ENCODE measurements at regions not wholly inside any gene's neighbourhood (a gene's known extent, or its start where the extent isn't known, plus 50 kb on each side); places are given as distances from the start of the nearest gene placed in this dataset.

DNA sequence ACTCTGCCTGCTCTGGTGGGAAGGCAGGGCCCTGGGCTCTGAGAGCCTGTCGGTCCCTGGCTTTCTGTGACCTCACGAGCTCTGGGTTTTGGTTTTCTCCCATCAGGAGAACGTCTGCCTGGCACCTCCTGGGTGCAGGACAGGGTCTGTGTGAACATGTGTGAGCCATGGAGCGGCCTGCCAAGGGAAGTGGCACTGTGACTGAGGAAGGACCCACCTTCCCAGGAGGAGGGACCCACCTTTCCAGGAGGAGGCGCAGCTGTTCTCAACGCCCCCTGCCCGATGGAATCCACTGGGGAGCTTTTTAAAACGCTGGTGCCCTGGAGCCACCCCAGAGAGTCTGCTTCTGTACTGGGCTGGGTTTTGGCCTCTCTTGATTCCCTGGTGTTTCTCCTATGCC is 168.7 kb downstream of the GLI2 start:
- DNase-seq, result no peak

DNA sequence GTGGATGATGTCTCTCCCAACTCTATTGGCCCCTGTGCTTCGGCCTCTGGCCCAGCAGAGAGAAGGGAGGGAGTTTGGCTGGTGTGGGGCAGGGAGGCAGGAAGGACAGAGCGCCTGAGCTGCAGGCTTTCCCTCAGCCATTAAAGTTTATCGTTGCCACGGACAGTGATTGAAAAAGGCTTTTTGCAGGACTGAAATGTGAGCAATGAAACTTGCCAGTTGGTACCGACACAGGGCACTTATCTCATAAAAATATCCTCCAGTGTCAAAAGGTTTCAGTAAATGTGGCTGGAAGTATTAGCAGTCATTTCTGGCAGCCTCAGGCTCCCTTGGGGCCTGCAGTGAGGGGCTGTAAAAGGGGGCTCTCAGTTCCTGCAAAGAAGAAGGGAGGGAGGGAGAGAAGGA is 169.2 kb downstream of the GLI2 start:
- no peak for DNase-seq

DNA sequence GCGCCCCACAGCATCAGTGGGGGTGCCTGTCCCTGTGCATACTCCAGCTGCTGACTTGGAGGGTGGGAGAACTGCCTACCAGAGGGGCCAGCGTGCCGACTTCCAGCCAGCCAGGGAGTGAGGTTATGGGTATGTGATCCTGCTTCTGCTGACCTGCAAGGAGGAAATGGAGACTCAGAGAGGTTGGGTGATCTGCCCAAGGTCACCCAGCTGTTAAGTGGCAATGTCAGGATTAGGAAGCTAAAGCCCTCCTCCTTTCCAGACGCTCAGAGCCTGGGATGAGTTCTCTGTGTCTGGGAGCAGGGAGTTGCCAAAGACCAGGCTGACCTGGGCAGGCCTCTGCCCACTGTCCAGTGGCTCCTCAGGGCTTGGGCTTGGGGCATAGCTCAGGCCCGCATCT is 169.6 kb downstream of the GLI2 start:
- DNase-seq, result no peak

DNA sequence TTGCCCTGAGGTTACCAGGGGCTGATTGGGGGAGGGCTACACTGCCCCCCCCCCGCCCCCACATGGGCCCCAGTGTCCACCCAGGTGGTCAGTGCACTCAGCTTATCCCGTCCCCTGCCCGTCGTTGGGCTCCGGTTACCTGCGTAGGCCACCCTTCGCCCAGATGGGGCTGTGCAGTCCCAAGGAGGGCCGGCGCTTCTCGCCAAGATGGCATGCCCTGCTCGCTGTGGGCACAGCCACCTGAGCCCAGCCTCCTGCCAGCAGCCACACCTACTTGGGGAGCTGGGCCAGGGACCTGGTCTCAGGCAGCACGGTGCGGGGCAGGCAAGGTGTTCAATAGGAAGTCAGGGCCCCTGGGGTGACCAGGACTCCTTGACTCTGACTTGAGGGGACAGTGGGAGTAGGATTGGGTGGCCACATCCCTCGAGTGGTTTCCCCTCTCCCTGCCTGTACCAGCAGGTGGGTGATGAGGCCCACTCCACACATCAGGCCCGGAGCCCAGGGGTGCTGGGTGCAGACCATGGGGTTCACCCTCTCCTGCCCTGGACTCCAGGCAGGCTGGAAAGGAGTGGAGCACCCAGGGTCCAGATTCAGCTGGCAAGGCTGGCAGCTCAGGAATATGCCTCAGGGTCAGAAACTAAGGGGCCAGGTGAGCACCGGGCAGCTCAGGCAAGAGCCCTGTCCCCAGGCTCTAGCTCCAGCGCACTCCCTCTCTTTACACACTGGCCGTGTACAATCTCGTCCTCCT is 170.3 kb downstream of the GLI2 start:
- no peak for DNase-seq

DNA sequence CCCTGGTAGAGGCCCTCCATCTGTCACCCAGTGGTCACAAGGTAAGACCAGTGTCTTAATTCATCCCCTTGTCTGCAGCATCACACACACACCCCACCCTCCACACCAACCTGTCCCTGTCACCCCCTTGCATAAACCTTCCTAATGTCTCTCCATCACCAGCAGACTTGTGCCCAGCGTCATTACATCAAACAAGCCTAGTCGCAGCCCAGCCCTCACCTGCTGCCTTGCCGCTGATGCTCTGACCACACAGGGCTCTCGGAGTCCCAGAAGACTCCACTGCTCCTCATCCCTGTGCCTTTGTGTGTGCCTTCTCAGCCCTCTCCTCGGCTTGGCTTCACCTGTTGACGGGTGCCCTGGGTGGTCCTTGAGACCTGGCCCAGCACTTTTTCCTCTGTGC is 171.2 kb downstream of the GLI2 start:
- no peak for DNase-seq

DNA sequence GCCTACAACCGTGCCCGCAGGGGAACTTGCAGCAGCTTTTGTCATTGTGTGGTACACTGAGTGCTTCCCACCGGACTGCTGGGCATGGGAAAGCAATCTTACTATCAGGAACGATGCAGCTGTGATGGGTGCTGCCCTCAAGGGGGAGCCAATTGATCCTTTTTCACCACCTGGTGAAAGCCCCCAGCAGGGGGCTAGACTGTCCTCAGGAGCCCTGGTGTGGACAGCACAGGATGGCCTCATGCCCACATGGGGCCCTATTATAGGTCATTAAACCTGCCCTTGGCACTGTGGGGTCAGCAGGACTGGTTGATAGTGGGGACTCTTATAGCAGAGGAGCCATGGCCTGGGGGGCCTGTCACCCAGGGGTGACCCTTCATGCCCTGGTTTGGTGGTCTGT is 172.2 kb downstream of the GLI2 start:
- DNase-seq, result no peak

DNA sequence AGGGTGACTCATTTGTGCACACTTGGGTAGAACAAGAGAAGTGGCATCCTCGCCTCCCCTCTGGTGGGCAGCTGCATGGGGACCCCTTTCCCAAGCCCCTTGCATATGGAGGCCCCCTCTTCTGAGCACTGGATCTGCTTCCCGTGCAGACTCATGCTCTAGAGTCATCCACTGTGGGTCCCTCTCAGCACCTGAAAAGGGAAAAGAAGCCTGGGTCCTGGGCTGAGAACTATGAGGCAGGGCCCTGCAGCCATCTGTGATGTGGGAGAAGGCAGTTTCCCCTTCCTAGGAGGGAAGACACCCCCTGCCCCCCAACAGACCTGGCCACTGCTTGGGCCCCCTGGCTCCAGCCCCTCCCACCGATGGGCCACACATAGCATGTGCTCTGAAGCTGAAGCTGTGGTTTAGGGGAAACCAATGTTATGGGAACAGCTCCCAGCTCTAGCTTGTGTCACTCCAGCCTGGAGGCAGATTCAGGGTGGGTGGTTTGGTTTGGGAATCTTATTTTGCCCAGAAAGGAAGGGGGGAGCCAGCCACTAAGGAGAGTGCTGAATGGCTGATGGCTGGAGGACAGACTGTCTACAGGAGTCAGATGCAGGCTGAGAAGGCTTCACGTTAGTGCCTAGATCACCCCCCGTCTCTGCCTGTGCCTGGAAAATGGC is 172.8 kb downstream of the GLI2 start:
- DNase-seq, result no peak

DNA sequence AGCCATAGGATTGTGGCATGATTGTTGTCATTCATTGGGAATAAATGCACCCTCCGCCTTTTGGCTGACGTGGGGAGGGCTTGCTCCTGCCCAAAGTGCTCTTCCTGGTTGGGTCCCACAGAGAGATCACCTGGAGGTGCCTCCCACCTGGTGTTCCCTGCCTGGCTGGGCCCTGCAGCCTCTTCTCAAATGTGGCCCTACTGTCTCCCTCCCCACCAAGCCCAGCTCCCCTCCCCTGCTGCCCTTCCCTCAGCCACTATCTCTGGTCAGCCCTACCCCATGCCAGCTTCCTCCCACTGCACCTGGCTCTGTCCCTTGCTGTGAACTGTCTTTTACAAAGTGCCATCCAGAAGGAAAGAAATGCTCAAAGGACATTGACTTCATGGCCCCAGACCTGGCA is 173.4 kb downstream of the GLI2 start:
- DNase-seq, result no peak

DNA sequence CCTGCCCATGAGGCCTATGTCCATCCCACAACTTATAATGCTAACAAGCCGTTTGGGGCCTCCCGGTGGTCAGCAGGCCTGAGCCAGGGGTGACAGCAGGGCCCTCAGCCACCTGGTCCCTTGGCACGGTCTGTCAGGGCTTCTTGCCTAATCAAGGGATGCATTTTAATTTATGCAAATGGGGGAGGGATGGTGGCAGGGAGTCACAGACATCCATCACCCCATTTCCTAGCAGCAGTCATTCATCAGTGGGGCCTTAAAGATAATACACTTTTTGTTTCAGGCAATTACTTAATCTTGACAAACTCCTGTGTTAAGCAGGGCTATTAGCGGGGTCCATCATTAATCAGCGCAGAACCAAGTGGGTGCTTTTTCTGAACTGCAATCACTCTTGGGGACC is 174.5 kb downstream of the GLI2 start:
- DNase-seq, result no peak

DNA sequence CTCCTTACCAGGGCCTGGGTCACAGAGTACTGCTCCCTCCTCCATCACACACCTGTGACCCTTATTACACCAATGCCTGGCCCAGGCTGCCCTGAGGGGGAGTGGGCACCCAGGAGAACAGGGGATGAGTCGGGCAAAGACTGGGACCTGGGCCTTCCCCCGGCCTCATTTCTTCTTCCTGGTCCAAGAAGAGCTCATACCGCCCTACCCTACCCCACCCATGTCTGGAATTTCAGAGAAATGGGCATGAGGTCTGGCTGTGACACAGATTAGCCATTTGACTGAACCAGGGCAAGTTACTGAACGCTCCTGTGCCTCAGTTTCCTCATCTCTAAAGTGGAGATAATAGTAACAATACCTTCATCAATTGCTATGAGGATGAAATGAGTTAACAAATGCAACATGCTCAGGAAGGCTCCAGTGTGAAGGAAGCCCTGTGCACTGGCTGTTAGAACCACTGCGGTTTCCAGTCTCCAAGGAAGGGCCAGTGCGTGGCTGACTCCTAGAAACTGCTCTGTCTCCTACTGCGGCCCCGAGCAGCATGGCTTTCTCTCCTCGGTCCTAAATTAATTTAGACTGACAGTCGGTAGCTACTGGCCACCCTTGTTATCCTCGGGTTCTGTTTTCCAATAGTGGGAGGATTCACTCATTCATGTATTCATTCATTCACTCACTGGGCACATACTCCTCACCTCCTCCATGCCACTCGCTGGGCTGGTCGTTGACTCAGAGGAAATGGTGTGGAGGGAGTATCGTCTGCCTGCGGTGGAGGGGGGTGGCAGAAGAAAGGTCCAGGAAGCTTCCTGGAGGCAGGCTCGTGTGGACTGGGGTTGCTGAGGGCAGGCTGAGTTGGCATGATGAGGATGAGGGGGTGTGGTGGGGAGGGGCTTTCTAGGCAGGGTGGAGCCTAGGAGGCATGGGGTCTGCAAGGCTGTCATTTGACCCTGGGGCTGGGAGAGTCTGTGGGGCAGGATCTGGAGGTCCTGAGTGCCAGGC is 175.6 kb downstream of the GLI2 start:
- no peak for DNase-seq

DNA sequence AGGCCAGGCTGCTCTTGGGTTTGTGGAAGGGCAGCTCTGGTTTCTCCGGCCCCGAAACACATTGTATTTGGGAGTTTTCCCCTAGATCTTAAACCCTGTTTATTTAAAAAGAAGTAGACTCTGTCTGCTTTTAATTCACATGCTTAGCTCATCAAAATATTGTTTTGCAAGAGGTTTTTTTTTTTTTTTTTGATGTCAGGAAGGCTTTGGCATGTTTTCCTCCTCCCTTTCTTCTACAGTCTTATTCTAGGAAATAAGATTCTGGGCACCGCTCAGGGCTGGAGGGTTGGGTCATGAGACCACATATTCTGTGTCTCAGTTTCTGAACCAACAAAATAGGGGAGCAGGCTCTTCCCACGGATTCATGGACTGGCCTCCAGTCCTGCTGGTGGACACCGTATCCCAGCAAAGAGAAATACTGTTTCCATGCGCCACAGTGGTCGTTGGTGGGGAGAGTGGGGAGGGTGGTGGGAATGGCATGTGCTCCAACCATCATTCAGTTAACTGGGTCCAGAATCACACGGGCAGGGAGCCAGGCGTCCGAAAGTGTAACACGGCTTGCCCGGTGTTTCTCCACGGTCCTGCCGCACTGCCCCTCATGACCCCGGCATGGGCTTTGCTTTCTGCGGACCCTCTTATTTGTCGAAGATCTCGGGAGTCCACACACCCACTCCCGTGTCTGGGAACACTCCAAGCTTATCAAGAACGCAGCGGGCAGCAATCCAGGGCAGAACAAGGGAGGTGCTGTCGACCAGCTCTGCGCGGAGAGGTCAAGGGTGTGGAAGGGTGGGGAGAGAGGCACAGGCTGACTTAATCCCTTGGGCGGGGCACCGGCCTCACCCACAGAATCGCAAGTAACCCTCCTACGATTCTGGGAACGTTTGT is 176.7 kb downstream of the GLI2 start:
- DNase-seq, result no peak

DNA sequence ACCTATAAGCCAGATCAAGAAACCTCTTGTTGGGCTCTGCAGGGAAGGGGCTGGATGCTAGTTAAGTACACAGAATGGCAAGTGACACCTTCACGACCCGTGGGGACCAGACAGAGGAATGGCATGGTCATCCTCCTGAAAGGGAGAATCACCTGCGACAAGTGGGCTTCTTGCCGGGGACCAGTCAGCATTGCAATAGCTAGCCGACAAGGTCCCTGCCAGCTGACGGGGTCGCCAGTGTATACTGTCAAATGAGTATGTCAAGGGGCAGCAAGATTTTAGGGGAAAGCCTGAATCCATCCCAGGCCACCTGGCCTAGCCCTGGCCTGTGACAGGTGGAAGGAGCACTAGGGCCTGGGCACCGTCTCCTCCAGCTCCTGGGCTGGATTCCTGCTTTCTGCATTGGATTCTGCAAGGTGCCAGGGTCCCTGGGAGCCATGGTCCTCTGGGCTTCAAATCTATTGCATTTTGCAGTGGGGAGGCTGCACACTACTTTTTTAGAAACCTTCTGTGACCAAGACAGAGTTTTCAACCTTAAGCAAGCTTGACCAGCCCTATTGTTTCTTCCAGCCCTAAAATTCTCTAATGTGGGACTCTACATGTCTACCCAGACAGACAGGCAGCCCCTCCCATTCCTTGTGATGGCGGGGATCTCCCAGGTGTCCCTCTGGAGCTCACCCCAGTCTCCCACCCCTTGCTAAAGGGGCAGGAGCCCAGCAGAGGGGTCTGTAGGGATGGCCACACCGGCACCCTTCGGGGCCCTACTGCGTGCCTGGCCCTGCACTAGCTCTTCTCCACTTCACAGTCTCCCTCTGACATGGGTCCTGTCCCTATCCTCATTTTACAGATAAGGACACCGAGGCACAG is 178.5 kb downstream of the GLI2 start:
- no peak for DNase-seq

DNA sequence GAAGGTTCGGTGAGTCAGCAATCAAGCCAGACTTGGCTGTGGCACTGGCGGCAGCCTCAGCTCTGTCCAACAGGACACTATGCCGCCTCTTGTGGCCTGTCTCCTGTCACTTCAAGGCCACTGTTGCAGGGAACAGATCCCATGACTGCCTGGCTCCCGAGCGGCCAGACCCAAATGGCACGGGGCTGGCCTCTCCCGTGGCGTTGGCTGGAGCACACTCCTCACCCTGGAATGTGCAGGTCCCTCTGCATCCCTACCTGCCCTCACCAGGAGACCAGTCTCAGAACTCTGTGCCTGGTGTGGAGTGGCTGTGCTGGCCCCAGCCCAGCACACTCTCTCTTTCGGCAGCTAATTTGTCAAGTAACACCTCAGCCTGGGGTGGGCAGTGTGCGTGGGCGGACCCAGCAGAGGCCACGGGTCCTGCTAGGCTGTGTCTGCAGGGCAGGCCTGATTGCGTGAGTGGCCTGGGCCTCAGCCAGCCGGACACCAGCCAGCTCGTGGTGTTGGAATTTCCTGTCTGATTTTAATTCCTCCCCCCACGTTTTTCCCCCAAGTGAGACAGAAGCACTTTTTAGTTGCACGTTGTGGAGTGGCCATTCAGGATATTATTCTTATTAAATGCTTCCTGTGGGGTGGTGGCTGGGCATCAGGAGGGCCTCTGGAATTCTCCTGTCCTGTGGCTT is 179.3 kb downstream of the GLI2 start:
- DNase-seq, result no peak

DNA sequence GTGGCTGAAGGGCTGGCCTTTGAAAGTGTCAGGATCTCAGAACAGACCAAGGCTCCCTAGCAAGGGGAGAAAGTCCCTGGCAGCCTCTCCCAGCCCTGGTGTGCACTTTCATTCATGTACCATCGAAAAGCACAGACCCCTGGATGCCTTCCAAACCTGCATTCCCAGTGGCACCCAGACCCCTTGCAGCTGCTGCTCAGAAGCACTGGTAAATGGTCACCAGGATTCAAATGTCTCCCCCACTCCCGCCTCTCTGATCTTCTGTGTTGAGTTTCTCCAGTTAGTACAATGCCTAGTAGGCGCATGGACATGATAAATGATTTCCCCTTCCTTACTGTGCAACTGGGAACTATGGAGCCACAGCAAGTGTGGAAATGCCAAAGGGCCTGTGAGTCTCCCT is 180.0 kb downstream of the GLI2 start:
- no peak for DNase-seq

DNA sequence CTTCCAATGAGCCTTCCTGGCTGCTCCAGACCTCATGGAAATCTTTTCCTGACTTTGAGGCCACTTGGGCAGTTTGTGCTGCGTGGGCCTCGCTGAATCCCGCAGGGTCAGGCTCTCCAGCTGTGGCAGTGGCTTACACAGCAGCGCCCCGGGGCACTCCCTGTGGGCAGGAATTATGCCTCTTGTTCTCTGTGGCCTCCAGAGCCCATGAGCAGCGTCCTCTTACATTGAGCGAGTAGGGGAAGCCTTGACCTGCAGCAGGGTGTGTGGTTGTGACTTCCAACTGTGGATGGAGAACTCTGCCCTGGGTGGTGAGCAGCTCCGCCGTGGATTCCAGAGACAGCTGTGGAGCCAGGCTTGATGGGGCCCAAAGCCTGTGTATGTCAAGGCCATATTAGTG is 180.8 kb downstream of the GLI2 start:
- no peak for DNase-seq

DNA sequence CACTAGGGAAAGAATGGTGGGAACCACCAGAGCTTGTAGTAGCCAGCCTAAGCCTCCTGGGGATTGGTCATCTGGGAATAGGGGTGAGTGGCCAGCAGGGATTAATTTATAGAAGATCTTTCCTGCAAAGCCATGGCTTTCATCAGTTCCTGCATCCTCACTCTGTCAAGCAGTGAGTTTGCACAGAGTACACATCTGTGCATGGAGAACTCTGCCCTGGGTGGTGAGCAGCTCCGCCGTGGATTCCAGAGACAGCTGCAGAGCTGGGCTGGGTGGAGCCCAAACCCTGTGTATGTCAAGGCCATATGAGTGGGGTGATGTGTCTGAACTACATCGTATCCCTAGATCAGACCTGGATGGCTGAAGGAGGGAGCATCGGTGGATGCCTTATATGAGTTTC is 182.2 kb downstream of the GLI2 start:
- no peak for DNase-seq

DNA sequence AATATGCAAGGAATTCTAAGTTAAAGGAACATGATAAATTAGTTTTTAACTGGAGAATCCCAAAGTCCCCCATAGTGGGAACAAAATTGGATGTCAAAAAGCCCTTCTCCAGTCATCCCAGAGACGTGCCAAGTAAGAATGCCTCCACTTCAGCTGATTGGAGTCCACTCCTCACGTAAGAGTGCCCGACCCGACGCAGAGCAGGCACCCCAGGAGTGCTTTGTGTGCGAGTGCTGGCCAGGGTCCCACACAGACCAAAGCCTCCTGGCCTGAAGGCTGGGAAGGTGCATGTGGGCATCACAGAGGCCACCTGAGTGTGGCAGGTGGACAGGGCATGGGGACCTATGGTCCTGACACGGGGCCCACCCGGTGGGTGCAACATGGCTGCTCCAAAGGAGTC is 183.5 kb downstream of the GLI2 start:
- DNase-seq, result no peak

DNA sequence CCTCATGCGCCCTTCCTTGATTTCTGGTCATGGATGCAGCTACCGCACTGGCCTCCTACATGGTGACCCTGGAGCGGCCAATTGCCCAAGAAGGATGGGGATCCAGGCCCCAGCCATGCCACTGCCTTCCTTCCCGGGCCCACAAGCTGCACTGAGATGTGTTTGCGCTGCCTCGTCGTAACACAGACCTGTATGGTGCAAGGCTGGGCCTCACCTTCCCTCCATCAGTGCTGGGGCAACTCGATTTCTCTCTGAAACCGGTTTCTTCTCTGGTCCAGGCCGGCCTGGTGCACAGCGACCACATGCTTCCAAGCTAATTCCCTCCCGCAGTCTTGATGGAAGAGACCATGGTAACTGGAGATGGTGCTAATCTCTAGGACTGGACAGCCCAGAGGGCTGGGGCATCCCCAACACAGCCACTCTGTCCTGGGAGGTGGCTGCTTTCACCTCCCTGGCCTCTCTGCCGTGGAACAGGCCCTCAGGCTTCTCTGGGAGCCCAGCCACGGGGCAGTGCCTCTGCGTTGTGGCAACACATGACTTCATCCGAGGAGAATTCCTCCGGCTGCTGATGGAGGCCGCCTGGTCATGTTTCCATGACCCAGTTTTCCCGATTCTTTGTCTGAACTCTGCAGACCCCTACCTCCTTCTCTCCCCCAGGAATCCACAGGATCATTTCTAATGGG is 184.2 kb downstream of the GLI2 start:
- no peak for DNase-seq

DNA sequence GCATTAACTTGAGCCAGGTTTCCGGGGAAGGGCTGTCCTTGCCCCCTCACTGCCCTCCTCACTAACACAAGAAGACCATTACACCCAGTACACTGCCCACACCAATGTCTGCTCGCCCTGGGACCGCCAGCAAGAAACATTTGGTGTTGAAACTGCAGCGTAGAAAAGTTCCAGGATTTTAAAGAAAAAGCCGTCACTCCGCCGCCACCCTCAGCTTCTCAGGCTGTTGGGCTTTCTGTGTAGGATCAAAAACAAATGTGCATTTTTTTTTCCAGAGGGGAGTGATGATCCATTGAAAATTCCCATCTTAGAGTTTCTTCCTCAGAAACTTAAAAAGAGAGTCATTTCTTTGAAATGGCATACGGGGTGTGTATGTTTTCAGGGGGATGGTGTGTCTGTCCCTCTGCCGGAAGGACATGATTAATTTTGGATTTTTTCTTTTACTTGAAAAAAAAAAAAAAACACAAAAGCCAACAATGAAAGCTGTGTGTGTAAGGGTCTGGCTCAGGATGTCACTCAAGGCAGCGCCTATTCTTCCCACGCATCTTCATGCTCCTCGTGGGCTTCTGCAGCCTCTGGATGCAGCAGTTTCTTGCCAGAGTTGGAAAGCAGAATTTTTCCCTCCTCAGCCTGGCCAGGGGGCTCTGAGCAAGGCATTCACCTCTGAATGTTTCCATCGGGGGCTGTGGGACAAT is 184.9 kb downstream of the GLI2 start:
- DNase-seq, result no peak

DNA sequence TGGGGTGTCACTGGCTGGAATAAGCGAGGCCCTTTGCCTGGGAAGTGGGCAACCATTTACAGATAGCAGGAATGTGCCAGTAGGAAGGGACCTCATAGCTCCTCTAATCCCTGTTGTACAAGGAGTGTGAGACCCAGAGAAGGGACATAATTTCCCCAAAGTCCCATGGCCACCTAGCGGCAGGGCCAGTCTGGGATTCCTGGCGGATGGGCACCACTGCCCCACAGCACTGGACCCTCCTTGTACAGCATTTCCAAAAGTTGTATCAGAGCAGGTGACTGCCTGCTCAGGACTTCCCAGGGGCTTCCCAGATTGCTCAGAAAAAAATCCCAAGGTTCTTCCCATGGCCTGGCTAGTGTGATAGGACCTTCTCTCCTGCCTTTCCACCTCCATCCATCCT is 185.8 kb downstream of the GLI2 start:
- DNase-seq, result no peak

Data from DMS 273 treated with DMSO at 0.1 percent for 48 hours (cell line).